AG10803 (cell line): ENCODE measurements at regions not wholly inside any gene's neighbourhood (a gene's known extent, or its start where the extent isn't known, plus 50 kb on each side); places are given as distances from the start of the nearest gene placed in this dataset.

Experiments used
- DNase-seq: peaks from one replicate; pipeline ENCODE4 v3.0.0; 2010; ENCODE audit warnings: low read depth
- H3K4me3 ChIP-seq: 2 replicates; pipeline ENCODE4 v1.5.1; 2011; ENCODE audit warnings: mild to moderate bottlenecking, low read length, control low read depth
- CTCF ChIP-seq: conservative IDR thresholded peaks from 2 replicates; pipeline ENCODE4 v1.5.1; 2011; ENCODE audit warnings: mild to moderate bottlenecking, low read length, control low read depth, inconsistent platforms

- TF ChIP-seq CTCF = no peak
- H3K4me3 ChIP-seq = no peak overlapping the region
- DNase-seq = no peak
Observed at GRCh38 chr10:64537928-64538327, 1016.7 kb downstream of the REEP3 start.

- TF ChIP-seq CTCF = no peak
- H3K4me3 ChIP-seq = no peak overlapping the region
- no peak for DNase-seq
Observed at GRCh38 chr10:64546073-64546472, 1024.9 kb downstream of the REEP3 start.

GRCh38 chr10:64547168-64547567 lies 1026.0 kb downstream of the REEP3 start:
- no peak overlapping the region for H3K4me3 ChIP-seq
- DNase-seq = no peak
- no peak for TF ChIP-seq CTCF

- no peak overlapping the region for H3K4me3 ChIP-seq
- no peak for DNase-seq
- no peak for TF ChIP-seq CTCF
Observed at GRCh38 chr10:64555666-64556065, 1034.5 kb downstream of the REEP3 start.

- no peak overlapping the region for H3K4me3 ChIP-seq
- DNase-seq = no peak
- no peak for TF ChIP-seq CTCF
Observed at GRCh38 chr10:64558094-64558835, 1037.1 kb downstream of the REEP3 start.

GRCh38 chr10:64571056-64571455 lies 1049.9 kb downstream of the REEP3 start:
- no peak for TF ChIP-seq CTCF
- DNase-seq = no peak
- H3K4me3 ChIP-seq = no peak overlapping the region

GRCh38 chr10:64573623-64574325 lies 1052.6 kb downstream of the REEP3 start:
- no peak for DNase-seq
- no peak for TF ChIP-seq CTCF
- H3K4me3 ChIP-seq = no peak overlapping the region
